Stimulated activated CD4-positive, alpha-beta T cell treated with anti-CD3 and anti-CD28 coated beads, Interleukin-1b, Interleukin-23, amount 100 ng/mL, for 24 hours (primary cell): ENCODE measurements at regions not wholly inside any gene's neighbourhood (a gene's known extent, or its start where the extent isn't known, plus 50 kb on each side); places are given as distances from the start of the nearest gene placed in this dataset.
"Not testable (repeated sequence)": the region's sequence is repeated elsewhere in the genome, so short reads cannot be mapped to it uniquely, and the experiment has no call there.

Source experiments
- DNase-seq, 4 experiments: peaks; one replicate each; pipeline ENCODE4 v3.0.0-alpha.2; 2020; ENCODE audit warnings: low read depth in 4 of 4, low spot score in 1 of 4

GRCh38 chr1:221557013-221557412 is 184.9 kb downstream of the DUSP10 start:
- DNase-seq = no peak

DNA sequence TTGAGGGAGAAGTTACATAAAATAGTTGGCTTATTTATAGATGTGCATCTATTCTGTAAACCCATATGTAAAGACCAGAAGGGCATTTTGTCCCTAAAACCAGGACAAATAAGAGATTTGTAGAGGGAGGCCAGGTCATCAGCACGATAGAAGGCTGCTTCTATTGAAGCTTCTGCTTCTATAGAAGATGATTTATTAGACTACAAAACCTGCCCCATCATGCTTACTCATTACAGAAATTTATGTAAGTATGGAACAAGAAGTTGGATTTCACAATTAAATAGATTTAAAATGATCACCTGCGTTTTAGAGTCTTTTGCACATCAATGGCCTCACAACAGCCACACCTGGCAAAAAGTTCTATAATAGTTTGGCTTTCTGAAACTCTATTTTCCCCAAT is 183.5 kb downstream of the DUSP10 start:
- no peak for DNase-seq

DNA sequence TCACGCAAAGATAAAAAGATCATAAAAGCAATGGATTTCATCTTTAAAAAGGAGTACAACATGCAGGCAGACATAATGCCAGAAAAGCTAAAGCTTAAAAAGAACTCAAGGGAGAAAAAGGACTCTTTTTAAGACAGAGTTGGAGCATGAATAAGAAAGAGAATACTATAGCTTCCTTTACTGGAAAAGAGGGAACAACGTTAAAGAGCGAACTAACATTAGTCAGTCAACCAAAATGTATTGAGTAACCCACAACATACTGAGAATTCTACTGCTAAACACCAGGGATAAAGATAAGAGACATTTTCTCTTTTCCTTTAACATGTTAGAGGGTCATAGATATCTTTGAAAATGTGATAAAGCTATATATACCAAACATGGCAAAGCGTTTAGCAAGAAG is 182.0 kb downstream of the DUSP10 start:
- no peak for DNase-seq

DNA sequence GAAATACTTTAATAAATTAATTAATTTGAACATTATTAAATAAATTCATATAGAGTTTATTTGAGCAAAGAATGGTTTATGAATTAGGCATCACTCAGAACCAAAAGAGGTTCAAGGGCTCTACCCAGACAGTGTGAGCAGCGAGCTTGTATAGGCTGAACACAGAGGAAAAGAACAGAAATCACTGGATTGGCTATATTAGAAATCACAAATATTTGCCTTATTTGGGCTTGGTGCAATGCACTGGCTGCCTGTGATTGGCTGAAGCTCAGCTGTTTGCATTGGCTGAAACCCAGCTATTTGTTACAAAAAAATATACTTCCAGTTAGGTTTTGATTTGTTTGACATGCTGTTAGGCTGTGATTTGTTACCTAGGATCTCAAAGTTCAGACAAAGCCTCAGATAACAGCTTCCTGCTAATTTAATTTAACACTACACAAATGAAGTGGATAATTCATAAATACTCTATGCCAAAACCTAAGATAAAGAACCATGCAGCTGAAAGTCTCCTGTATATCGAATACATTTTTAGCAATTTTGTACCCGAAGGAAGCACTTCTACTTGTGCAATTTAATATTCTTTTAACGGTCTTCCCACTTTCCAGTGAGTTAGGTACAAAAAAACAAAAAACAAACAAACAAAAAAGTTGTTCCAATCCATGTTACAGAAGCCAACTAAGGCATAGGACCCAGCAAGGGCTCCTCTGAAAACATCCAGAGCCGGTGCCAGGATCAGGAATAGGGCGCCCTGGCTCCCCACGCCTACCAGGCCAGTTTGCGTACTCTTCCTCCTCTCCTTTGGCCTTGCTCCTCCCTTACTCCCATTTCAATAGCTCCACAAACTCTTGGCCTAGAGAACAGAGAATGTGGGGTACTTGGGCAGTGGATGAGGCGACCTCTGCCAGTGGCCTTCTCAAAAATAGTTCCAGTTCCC is 179.1 kb downstream of the DUSP10 start:
- DNase-seq = no peak

- DNase-seq = no peak
Measured at GRCh38 chr1:221563476-221563921, 178.4 kb downstream of the DUSP10 start.

DNA sequence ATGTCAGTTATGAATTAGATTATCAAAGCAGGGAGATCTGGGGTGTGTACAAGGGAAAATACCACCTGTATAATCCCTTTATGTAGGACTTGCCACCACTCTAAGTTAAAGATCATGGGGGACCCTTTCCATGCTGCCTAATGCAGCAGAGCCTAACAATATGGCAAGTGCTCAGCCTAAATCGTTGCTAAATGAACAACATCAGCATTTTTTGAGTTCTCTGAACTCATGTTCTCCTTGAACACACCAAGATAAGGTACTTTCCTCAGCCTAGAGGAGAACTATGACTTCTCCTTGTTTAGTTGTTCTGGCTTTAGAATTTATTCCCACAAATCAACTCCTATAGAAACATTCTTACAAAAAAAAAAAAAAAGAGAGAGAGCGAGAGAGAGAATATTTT is 177.0 kb downstream of the DUSP10 start:
- DNase-seq = no peak

DNA sequence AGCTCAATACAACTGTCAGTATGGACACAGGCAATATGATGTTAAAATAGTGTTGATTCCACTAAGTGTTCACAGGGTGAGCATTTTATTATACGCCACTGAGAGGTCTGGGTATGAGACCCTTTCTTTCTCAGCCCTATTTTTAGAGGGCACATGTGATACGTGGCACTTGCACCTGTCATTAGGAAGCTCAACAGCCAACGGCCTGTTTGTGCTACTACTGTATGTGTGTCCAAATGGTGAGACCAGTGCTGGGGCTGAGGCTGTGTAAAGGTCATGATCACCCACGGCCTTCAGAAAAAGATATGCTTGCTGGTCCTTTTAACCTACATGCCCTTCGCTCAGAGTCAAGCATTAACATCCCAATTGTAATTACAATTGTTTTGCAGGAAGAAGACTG is 176.2 kb downstream of the DUSP10 start:
- DNase-seq = no peak

GRCh38 chr1:221567859-221568507 is 173.9 kb downstream of the DUSP10 start:
- DNase-seq = no peak

GRCh38 chr1:221573756-221574155 is 168.1 kb downstream of the DUSP10 start:
- no peak for DNase-seq

DNA sequence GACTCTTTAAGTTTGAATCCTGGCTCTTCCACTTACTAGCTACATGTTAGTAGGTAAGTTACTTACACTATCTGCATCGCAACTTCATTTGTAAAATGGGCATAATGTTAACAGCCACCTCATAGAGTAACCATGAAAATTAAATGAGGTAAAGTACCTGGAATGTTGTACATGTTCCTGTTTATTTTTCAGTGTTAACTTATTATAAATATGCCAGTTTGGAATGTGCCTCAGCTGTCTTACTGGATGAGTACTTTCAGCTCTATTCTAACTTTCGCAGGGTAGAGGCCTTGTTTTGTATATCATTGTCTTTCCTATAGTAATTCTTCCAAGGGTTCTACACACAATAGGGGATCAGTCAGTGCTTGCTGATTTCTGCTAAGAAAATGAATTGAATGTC is 167.4 kb downstream of the DUSP10 start:
- no peak for DNase-seq

- no peak for DNase-seq
Measured at GRCh38 chr1:221575605-221576004, 166.3 kb downstream of the DUSP10 start.

DNA sequence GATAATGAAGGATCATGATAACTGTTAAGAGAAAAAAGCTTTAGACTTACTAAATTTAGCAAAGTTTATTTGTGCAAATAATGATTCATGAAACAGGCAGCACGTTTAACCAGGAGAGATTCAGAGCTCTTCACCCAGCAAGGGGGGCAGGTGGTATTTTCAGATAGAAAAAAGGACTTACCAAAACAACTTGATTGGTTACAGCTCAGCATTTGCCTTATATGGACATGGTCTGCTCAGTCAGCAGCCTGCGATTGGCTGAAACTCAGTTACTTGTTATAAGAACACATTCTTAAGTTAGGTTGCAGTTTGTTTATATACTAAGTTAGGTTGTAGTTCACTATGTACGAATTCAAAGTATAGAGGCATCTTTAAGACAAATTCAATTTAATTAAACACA is 165.6 kb downstream of the DUSP10 start:
- no peak for DNase-seq

DNA sequence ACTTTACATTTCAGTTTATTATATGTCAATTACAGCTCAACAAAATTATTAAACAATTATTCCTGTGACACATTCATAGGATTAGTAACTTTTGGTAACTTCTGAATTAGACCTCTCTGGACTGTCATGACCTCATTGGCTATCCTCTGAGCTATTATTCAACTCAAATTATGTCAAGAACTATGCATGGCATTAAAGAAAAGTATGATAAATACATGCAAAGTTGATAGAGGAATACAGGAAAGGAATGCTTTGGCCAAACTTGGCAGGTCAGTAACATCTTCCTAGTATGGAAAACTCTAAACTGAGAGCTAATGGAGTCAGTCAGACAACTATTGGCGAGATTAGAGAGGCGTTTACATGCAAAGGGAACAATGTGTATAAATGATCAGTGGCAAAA is 158.4 kb downstream of the DUSP10 start:
- DNase-seq = no peak

GRCh38 chr1:221587013-221587412 is 154.9 kb downstream of the DUSP10 start:
- DNase-seq = not testable (repeated sequence)

- not testable (repeated sequence) for DNase-seq
Measured at GRCh38 chr1:221591250-221591649, 150.6 kb downstream of the DUSP10 start.

DNA sequence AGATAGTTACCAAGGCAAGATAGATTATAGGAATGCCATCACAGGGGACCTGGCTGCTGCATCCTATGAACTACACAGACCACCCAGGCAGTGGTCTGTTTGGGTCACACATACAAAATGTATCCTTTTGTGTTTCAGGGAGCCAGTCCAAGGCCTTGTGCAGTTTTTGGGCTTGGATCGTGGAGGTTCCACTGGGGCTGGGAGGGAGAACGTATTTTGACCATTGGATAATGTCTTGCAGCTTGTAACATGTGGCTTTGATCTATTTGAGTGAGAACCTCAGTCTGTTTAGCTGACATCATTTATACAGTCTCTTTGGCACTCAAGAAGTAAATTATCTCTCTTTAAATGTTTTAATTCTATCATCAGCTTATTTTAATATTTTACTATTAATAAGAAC is 147.3 kb downstream of the DUSP10 start:
- no peak for DNase-seq

- DNase-seq = no peak
Measured at GRCh38 chr1:221598122-221598521, 143.8 kb downstream of the DUSP10 start.

GRCh38 chr1:221601166-221601565 is 140.7 kb downstream of the DUSP10 start:
- DNase-seq = no peak

GRCh38 chr1:221602830-221603229 is 139.1 kb downstream of the DUSP10 start:
- DNase-seq = no peak

GRCh38 chr1:221604390-221604789 is 137.5 kb downstream of the DUSP10 start:
- not testable (repeated sequence) for DNase-seq

GRCh38 chr1:221604948-221605347 is 136.9 kb downstream of the DUSP10 start:
- DNase-seq = no peak

- DNase-seq = no peak
Measured at GRCh38 chr1:221605569-221605968, 136.3 kb downstream of the DUSP10 start.
